SK-N-SH treated with all-trans-retinoic acid at 6 μM for 48 hours (cell line): ENCODE measurements at regions not wholly inside any gene's neighbourhood (a gene's known extent, or its start where the extent isn't known, plus 50 kb on each side); places are given as distances from the start of the nearest gene placed in this dataset.

Experiments
- ATAC-seq: fragments of 200-7000 bp; cut with Tn5 transposase; 3 replicates; pipeline ENCODE4 v1.9.1; 2020; ENCODE audit warnings: mild to moderate bottlenecking, moderate library complexity
- BACH2 ChIP-seq: fragments of 250-450 bp; sonication (Bioruptor Pico); IDR thresholded peaks from 2 replicates; pipeline ENCODE4 v1.9.0; 2021; ENCODE audit warnings: mild to moderate bottlenecking, borderline replicate concordance
- CREB5 ChIP-seq: fragments of 250-450 bp; sonication (Bioruptor Pico); IDR thresholded peaks from 2 replicates; pipeline ENCODE4 v1.5.1; 2020; ENCODE audit warnings: low read depth, mild to moderate bottlenecking, moderate library complexity
- CSRNP3 ChIP-seq: fragments of 250-450 bp; sonication (Bioruptor Pico); IDR thresholded peaks from 2 replicates; pipeline ENCODE4 v1.5.1; 2021; ENCODE audit warnings: mild to moderate bottlenecking, moderate library complexity
- ESRRG ChIP-seq: fragments of 250-450 bp; sonication (Bioruptor Pico); IDR thresholded peaks from 2 replicates; pipeline ENCODE4 v1.6.1; 2021; ENCODE audit warnings: mild to moderate bottlenecking
- GLIS3 ChIP-seq: fragments of 250-450 bp; sonication (Bioruptor Pico); IDR thresholded peaks from 2 replicates; pipeline ENCODE4 v1.5.0; 2020; ENCODE audit warnings: mild to moderate bottlenecking, moderate library complexity
- OSR1 ChIP-seq: fragments of 250-450 bp; sonication (Bioruptor Pico); IDR thresholded peaks from 2 replicates; pipeline ENCODE4 v1.8.0; 2022; ENCODE audit warnings: moderate library complexity, mild to moderate bottlenecking, inconsistent platforms
- PATZ1 ChIP-seq: fragments of 250-450 bp; sonication (Bioruptor Pico); IDR thresholded peaks from 2 replicates; pipeline ENCODE4 v1.8.0; 2020; ENCODE audit warnings: mild to moderate bottlenecking, moderate library complexity, borderline replicate concordance
- POU6F1 ChIP-seq: fragments of 250-450 bp; sonication (Bioruptor Pico); IDR thresholded peaks from 2 replicates; pipeline ENCODE4 v1.8.0; 2021; ENCODE audit warnings: low read depth, mild to moderate bottlenecking, moderate library complexity, borderline replicate concordance
- PPARA ChIP-seq: fragments of 250-450 bp; sonication (Bioruptor Pico); IDR thresholded peaks from 2 replicates; pipeline ENCODE4 v1.5.0; 2020; ENCODE audit warnings: mild to moderate bottlenecking, borderline replicate concordance
- SNAI2 ChIP-seq: fragments of 250-450 bp; sonication (Bioruptor Pico); IDR thresholded peaks from 2 replicates; pipeline ENCODE4 v1.5.0; 2020; ENCODE audit warnings: mild to moderate bottlenecking, moderate library complexity
- TOX ChIP-seq: fragments of 250-450 bp; sonication (Bioruptor Pico); IDR thresholded peaks from 2 replicates; pipeline ENCODE4 v1.8.0; 2021; ENCODE audit warnings: mild to moderate bottlenecking, moderate library complexity, borderline replicate concordance
- TSHZ2 ChIP-seq: fragments of 250-450 bp; sonication (Bioruptor Pico); IDR thresholded peaks from 2 replicates; pipeline ENCODE4 v1.5.0; 2020; ENCODE audit warnings: mild to moderate bottlenecking, moderate library complexity
- ZC3H10 ChIP-seq: fragments of 250-450 bp; sonication (Bioruptor Pico); IDR thresholded peaks from 2 replicates; pipeline ENCODE4 v1.5.1; 2021; ENCODE audit warnings: mild to moderate bottlenecking, moderate library complexity
- ZFP3 ChIP-seq: fragments of 250-450 bp; sonication (Bioruptor Pico); IDR thresholded peaks from 2 replicates; pipeline ENCODE4 v1.5.0; 2020; ENCODE audit warnings: mild to moderate bottlenecking, moderate library complexity
- ZFP30 ChIP-seq: fragments of 450-650 bp; formaldehyde crosslinking; IDR thresholded peaks from 2 replicates; pipeline ENCODE4 v1.5.0; 2022; ENCODE audit warnings: mild to moderate bottlenecking, moderate library complexity
- ZNF565 ChIP-seq: fragments of 450-650 bp; formaldehyde crosslinking; conservative IDR thresholded peaks from 2 replicates; pipeline ENCODE4 v1.5.0; 2020; ENCODE audit warnings: low read depth, mild to moderate bottlenecking, moderate library complexity
- ZNF70 ChIP-seq: fragments of 450-650 bp; formaldehyde crosslinking; IDR thresholded peaks from 2 replicates; pipeline ENCODE4 v1.5.0; 2020; ENCODE audit warnings: mild to moderate bottlenecking, moderate library complexity
- ZNF8 ChIP-seq: fragments of 450-650 bp; formaldehyde crosslinking; IDR thresholded peaks from 2 replicates; pipeline ENCODE4 v1.5.0; 2020; ENCODE audit warnings: mild to moderate bottlenecking, moderate library complexity

GRCh38 chr5:130455175-130455574 lies 550.9 kb downstream of the CHSY3 start (continued):
- TF ChIP-seq TSHZ2 (CRISPR knock-in tag): no peak
- no peak for TF ChIP-seq ZNF70 (CRISPR knock-in tag)
- no peak for TF ChIP-seq TOX (CRISPR knock-in tag)
- no peak for TF ChIP-seq ZFP30 (CRISPR knock-in tag)
- no peak for TF ChIP-seq PATZ1 (CRISPR knock-in tag)

GRCh38 chr5:130452744-130453143 lies 548.5 kb downstream of the CHSY3 start:
- ATAC-seq: no peak
- no peak for TF ChIP-seq POU6F1 (CRISPR knock-in tag)
- TF ChIP-seq ZNF8: no peak
- TF ChIP-seq BACH2 (CRISPR knock-in tag): no peak
- no peak for TF ChIP-seq GLIS3 (CRISPR knock-in tag)
- TF ChIP-seq OSR1 (CRISPR knock-in tag): no peak
- no peak for TF ChIP-seq CSRNP3 (CRISPR knock-in tag)
- no peak for TF ChIP-seq CREB5
- no peak for TF ChIP-seq SNAI2 (CRISPR knock-in tag)
- no peak for TF ChIP-seq ZFP3 (CRISPR knock-in tag)
- no peak for TF ChIP-seq ZC3H10 (CRISPR knock-in tag)
- no peak for TF ChIP-seq ZFP30 (CRISPR knock-in tag)

- no peak for ATAC-seq
- TF ChIP-seq ESRRG (CRISPR knock-in tag): no peak
- no peak for TF ChIP-seq OSR1 (CRISPR knock-in tag)
Measured at GRCh38 chr5:130436430-130436829, 532.2 kb downstream of the CHSY3 start.

GRCh38 chr5:130427222-130427955 lies 523.1 kb downstream of the CHSY3 start:
- no peak for TF ChIP-seq ZNF565 (CRISPR knock-in tag)
- TF ChIP-seq ZNF70 (CRISPR knock-in tag): no peak
- no peak for TF ChIP-seq BACH2 (CRISPR knock-in tag)
- no peak for TF ChIP-seq SNAI2 (CRISPR knock-in tag)
- TF ChIP-seq ZFP3 (CRISPR knock-in tag): no peak
- no peak for TF ChIP-seq PPARA (CRISPR knock-in tag)
- no peak for TF ChIP-seq CSRNP3 (CRISPR knock-in tag)
- TF ChIP-seq ZFP30 (CRISPR knock-in tag): no peak
- TF ChIP-seq ZNF8: no peak
- ATAC-seq: no peak
